GM18858 (cell line): ENCODE measurements at regions not wholly inside any gene's neighbourhood (a gene's known extent, or its start where the extent isn't known, plus 50 kb on each side); places are given as distances from the start of the nearest gene placed in this dataset.
"Not testable (repeated sequence)": the region's sequence is repeated elsewhere in the genome, so short reads cannot be mapped to it uniquely, and the experiment has no call there.

Experiments
- ATAC-seq: cut with Tn5 transposase; IDR thresholded peaks from one replicate; pipeline ENCODE4 v1.9.1; 2021; ENCODE audit not compliant: unreplicated experiment

GRCh38 chr2:20130821-20131645 is 79.6 kb upstream of the LAPTM4A start:
- no peak for ATAC-seq

- ATAC-seq: no peak
These were observed 78.7 kb upstream of the LAPTM4A start for GRCh38 chr2:20130160-20130560.

- no peak for ATAC-seq
These were observed 78.1 kb upstream of the LAPTM4A start for GRCh38 chr2:20129331-20130159.

- ATAC-seq: no peak
These were observed 77.3 kb upstream of the LAPTM4A start for GRCh38 chr2:20128506-20129330.

- no peak for ATAC-seq
These were observed 75.0 kb upstream of the LAPTM4A start for GRCh38 chr2:20126469-20126868.

GRCh38 chr2:20126040-20126439 is 74.6 kb upstream of the LAPTM4A start:
- no peak for ATAC-seq

- ATAC-seq: no peak
These were observed 74.2 kb upstream of the LAPTM4A start for GRCh38 chr2:20125616-20126015.

- no peak for ATAC-seq
These were observed 73.7 kb upstream of the LAPTM4A start for GRCh38 chr2:20125164-20125563.

- ATAC-seq: no peak
These were observed 72.6 kb upstream of the LAPTM4A start for GRCh38 chr2:20123871-20124594.

- ATAC-seq: no peak
These were observed 71.4 kb upstream of the LAPTM4A start for GRCh38 chr2:20122864-20123263.

- ATAC-seq: no peak
These were observed 69.4 kb upstream of the LAPTM4A start for GRCh38 chr2:20120569-20121416.

GRCh38 chr2:20118051-20118450 is 66.6 kb upstream of the LAPTM4A start:
- no peak for ATAC-seq

GRCh38 chr2:20115902-20116301 is 64.5 kb upstream of the LAPTM4A start:
- no peak for ATAC-seq

GRCh38 chr2:20115374-20115773 is 63.9 kb upstream of the LAPTM4A start:
- ATAC-seq: no peak

- ATAC-seq: no peak
These were observed 62.8 kb upstream of the LAPTM4A start for GRCh38 chr2:20113986-20114938.

GRCh38 chr2:20113004-20113796 is 61.8 kb upstream of the LAPTM4A start:
- ATAC-seq: no peak

GRCh38 chr2:20112361-20112760 is 60.9 kb upstream of the LAPTM4A start:
- not testable (repeated sequence) for ATAC-seq
